ENCODE measurements at regions not wholly inside any gene's neighbourhood (a gene's known extent, or its start where the extent isn't known, plus 50 kb on each side); places are given as distances from the start of the nearest gene placed in this dataset.

- TF ChIP-seq POLR2A (IDR thresholded peaks at IDR 0.05; ENCODE audit: low read depth) (no peak), CTCF (IDR thresholded peaks at IDR 0.05) (no peak)
Measured at GRCh38 chr10:28453926-28454325, 79.0 kb upstream of the WAC start.
